Mesenchymal stem cell (in vitro differentiated cells and primary cell): ENCODE measurements at regions not wholly inside any gene's neighbourhood (a gene's known extent, or its start where the extent isn't known, plus 50 kb on each side); places are given as distances from the start of the nearest gene placed in this dataset.

Experiments
- DNase-seq: peaks from one replicate; pipeline ENCODE4 v3.0.0-alpha.2; 2013
- H2AFZ ChIP-seq: one replicate; pipeline ENCODE4 v1.6.1; 2013; ENCODE audit warnings: low read depth, mild to moderate bottlenecking, control low read depth, inconsistent platforms, low read length, moderate library complexity
- H2AK5ac ChIP-seq: 2 replicates; pipeline ENCODE4 v1.6.1; 2013; ENCODE audit warnings: low read length, moderate library complexity, mild to moderate bottlenecking, inconsistent platforms; ENCODE audit not compliant: severe bottlenecking
- H2BK120ac ChIP-seq: one replicate; pipeline ENCODE4 v1.6.1; 2013; ENCODE audit warnings: low read depth, mild to moderate bottlenecking, inconsistent platforms, low read length, moderate library complexity
- H2BK12ac ChIP-seq, 2 experiments: one replicate each; pipeline ENCODE4 v1.6.1; 2013; ENCODE audit warnings: inconsistent platforms in 2 of 2, low read length in 2 of 2, mild to moderate bottlenecking in 2 of 2, moderate library complexity in 2 of 2, control low read depth in 1 of 2
- H2BK15ac ChIP-seq: one replicate; pipeline ENCODE4 v1.6.1; 2013; ENCODE audit warnings: mild to moderate bottlenecking, low read depth, inconsistent platforms; ENCODE audit not compliant: poor library complexity, severe bottlenecking
- H2BK5ac ChIP-seq: 2 replicates; pipeline ENCODE4 v1.6.1; 2013; ENCODE audit warnings: low read depth, mild to moderate bottlenecking, low read length, control low read depth, inconsistent platforms; ENCODE audit not compliant: poor library complexity, severe bottlenecking
- H3K14ac ChIP-seq, 2 experiments: one replicate each; pipeline ENCODE4 v1.6.1; 2013; ENCODE audit warnings: inconsistent platforms in 2 of 2, low read length in 2 of 2, control low read depth in 1 of 2, mild to moderate bottlenecking in 1 of 2, moderate library complexity in 1 of 2
- H3K18ac ChIP-seq, 2 experiments: one replicate each; pipeline ENCODE4 v1.6.1; 2013; ENCODE audit warnings: inconsistent platforms in 2 of 2, low read length in 2 of 2, control low read depth in 1 of 2, low read depth in 1 of 2, mild to moderate bottlenecking in 1 of 2
- H3K23ac ChIP-seq, 2 experiments: one replicate each; pipeline ENCODE4 v1.6.1; 2013; ENCODE audit warnings: inconsistent platforms in 2 of 2, low read length in 2 of 2, mild to moderate bottlenecking in 2 of 2, moderate library complexity in 2 of 2, control low read depth in 1 of 2
- H3K27ac ChIP-seq: 2 replicates; pipeline ENCODE4 v1.5.1; 2013; ENCODE audit warnings: mild to moderate bottlenecking, moderate library complexity, low read length, control low read depth, inconsistent platforms; ENCODE audit not compliant: poor library complexity, severe bottlenecking
- H3K27me3 ChIP-seq, 2 experiments: 2 replicates each; pipeline versions ENCODE4 v1.6.1 to v1.7.0; 2013; ENCODE audit warnings: low read length in 2 of 2, mild to moderate bottlenecking in 2 of 2, moderate library complexity in 2 of 2, control low read depth in 1 of 2, inconsistent platforms in 1 of 2; ENCODE audit not compliant: control insufficient read depth in 1 of 2, insufficient read depth in 1 of 2
- H3K36me3 ChIP-seq, 2 experiments: 2 replicates each; pipeline versions ENCODE4 v1.6.1 to v1.7.0; 2013; ENCODE audit warnings: low read length in 2 of 2, control low read depth in 1 of 2, inconsistent platforms in 1 of 2, low read depth in 1 of 2, mild to moderate bottlenecking in 1 of 2; ENCODE audit not compliant: insufficient read depth in 2 of 2, control insufficient read depth in 1 of 2
- H3K4ac ChIP-seq, 2 experiments: one replicate each; pipeline ENCODE4 v1.6.1; 2013; ENCODE audit warnings: inconsistent platforms in 2 of 2, low read length in 2 of 2, mild to moderate bottlenecking in 2 of 2, moderate library complexity in 2 of 2, control low read depth in 1 of 2, low read depth in 1 of 2
- H3K4me1 ChIP-seq: 2 replicates; pipeline ENCODE4 v1.6.1; 2013; ENCODE audit warnings: low read depth, low read length, control low read depth; ENCODE audit not compliant: control insufficient read depth, insufficient read depth
- H3K4me2 ChIP-seq: 2 replicates; pipeline ENCODE4 v1.6.1; 2013; ENCODE audit warnings: low read length, mild to moderate bottlenecking, inconsistent platforms; ENCODE audit not compliant: poor library complexity, severe bottlenecking
- H3K4me3 ChIP-seq, 2 experiments: 2 replicates each; pipeline versions ENCODE4 v1.5.1 to v1.7.0; 2013; ENCODE audit warnings: low read length in 2 of 2, mild to moderate bottlenecking in 2 of 2, control low read depth in 1 of 2, low read depth in 1 of 2; ENCODE audit not compliant: insufficient read depth in 1 of 2
- H3K79me1 ChIP-seq: replicated peaks from 2 replicates; pipeline ENCODE4 v1.6.1; 2013; ENCODE audit warnings: mild to moderate bottlenecking, control low read depth, low read length, inconsistent platforms; ENCODE audit not compliant: poor library complexity, severe bottlenecking
- H3K9ac ChIP-seq: 2 replicates; pipeline ENCODE4 v1.7.0; 2013; ENCODE audit warnings: mild to moderate bottlenecking, low read length, moderate library complexity
- H3K9me3 ChIP-seq: 2 replicates; pipeline ENCODE4 v1.7.0; 2013; ENCODE audit warnings: mild to moderate bottlenecking, low read length; ENCODE audit not compliant: control insufficient read depth
- H4K8ac ChIP-seq: one replicate; pipeline ENCODE4 v1.6.1; 2013; ENCODE audit warnings: inconsistent platforms, mild to moderate bottlenecking, low read length, moderate library complexity
- H4K91ac ChIP-seq: one replicate; pipeline ENCODE4 v1.6.1; 2013; ENCODE audit warnings: mild to moderate bottlenecking, low read length, inconsistent platforms
- WGBS: methylation state at CpG from one replicate; pipeline ENCODE4 v1.1.7; 2013; ENCODE audit warnings: mixed read lengths; 5-methylcytosine and 5-hydroxymethylcytosine counted together

GRCh38 chr22:49548356-49549202 lies 279.1 kb downstream of the BRD1 start:
- H3K79me1 ChIP-seq, result no peaks in the 10 kb centered on the region
- H2AFZ ChIP-seq, result no peak overlapping the region
- no peak overlapping the region for H3K18ac ChIP-seq
- no peak overlapping the region for H2BK120ac ChIP-seq
- DNase-seq, result no peak
- H3K4ac ChIP-seq, result no peak overlapping the region
- no peak overlapping the region for H2BK5ac ChIP-seq
- no peak overlapping the region for H4K8ac ChIP-seq
- H3K14ac ChIP-seq, result no peak overlapping the region
- H3K4me2 ChIP-seq, result no peak overlapping the region
- H2BK12ac ChIP-seq, result no peak overlapping the region
- peaks cover 3% of the 10 kb centered on the region for H3K9me3 ChIP-seq
- H3K23ac ChIP-seq, result no peak overlapping the region
- no peak overlapping the region for H2AK5ac ChIP-seq
- no peak overlapping the region for H3K27ac ChIP-seq
- H2BK15ac ChIP-seq, result no peak overlapping the region
- no peaks in the 10 kb centered on the region for H3K27me3 ChIP-seq
- no peak overlapping the region for H3K9ac ChIP-seq
- 49% methylated on average over 13 of the region's 17 CpGs for WGBS
- H4K91ac ChIP-seq, result no peak overlapping the region
- H3K36me3 ChIP-seq, result no peaks in the 10 kb centered on the region
- H3K4me1 ChIP-seq, result no peaks in the 10 kb centered on the region
- no peak overlapping the region for H3K4me3 ChIP-seq

GRCh38 chr22:49547751-49548239 lies 279.9 kb downstream of the BRD1 start:
- Histone ChIP-seq H2AFZ (no peak overlapping the region), H3K9ac (no peak overlapping the region), H3K4me2 (no peak overlapping the region), H4K91ac (no peak overlapping the region), H2AK5ac (no peak overlapping the region), H3K4me1 (no peaks in the 10 kb centered on the region), H2BK15ac (no peak overlapping the region), H2BK5ac (no peak overlapping the region), H3K14ac (no peak overlapping the region), H3K4ac (no peak overlapping the region), H2BK12ac (no peak overlapping the region), H3K18ac (no peak overlapping the region), H3K27me3 (no peaks in the 10 kb centered on the region), H3K27ac (no peak overlapping the region), H3K9me3 (peaks cover 3% of the 10 kb centered on the region), H4K8ac (no peak overlapping the region), H3K23ac (no peak overlapping the region), H2BK120ac (no peak overlapping the region), H3K36me3 (no peaks in the 10 kb centered on the region), H3K4me3 (no peak overlapping the region), H3K79me1 (no peaks in the 10 kb centered on the region)
- no peak for DNase-seq
- WGBS, result 89% methylated on average over 16 of the region's 16 CpGs

GRCh38 chr22:49546811-49547585 lies 280.7 kb downstream of the BRD1 start:
- Histone ChIP-seq H4K91ac (no peak overlapping the region), H4K8ac (no peak overlapping the region), H3K27me3 (no peaks in the 10 kb centered on the region), H3K4me3 (no peak overlapping the region), H2AK5ac (no peak overlapping the region), H3K4ac (no peak overlapping the region), H2BK15ac (no peak overlapping the region), H3K14ac (no peak overlapping the region), H2BK120ac (no peak overlapping the region), H3K27ac (no peak overlapping the region), H3K4me1 (no peaks in the 10 kb centered on the region), H2AFZ (no peak overlapping the region), H3K4me2 (no peak overlapping the region), H3K9ac (no peak overlapping the region), H3K23ac (no peak overlapping the region), H3K36me3 (no peaks in the 10 kb centered on the region), H2BK5ac (no peak overlapping the region), H3K79me1 (no peaks in the 10 kb centered on the region), H2BK12ac (no peak overlapping the region), H3K18ac (no peak overlapping the region), H3K9me3 (peaks cover 3% of the 10 kb centered on the region)
- no peak for DNase-seq
- 85% methylated on average over 14 of the region's 16 CpGs for WGBS

- Histone ChIP-seq H2BK120ac (no peak overlapping the region), H3K9ac (no peak overlapping the region), H2AK5ac (no peak overlapping the region), H3K9me3 (no peaks in the 10 kb centered on the region), H3K79me1 (no peaks in the 10 kb centered on the region), H3K4me2 (no peak overlapping the region), H3K4me1 (no peaks in the 10 kb centered on the region), H3K4ac (no peak overlapping the region), H3K27me3 (no peaks in the 10 kb centered on the region), H4K8ac (no peak overlapping the region), H3K36me3 (no peaks in the 10 kb centered on the region), H3K27ac (no peak overlapping the region), H3K4me3 (no peak overlapping the region), H3K14ac (no peak overlapping the region), H3K18ac (no peak overlapping the region), H2BK12ac (no peak overlapping the region), H2BK5ac (no peak overlapping the region), H2AFZ (no peak overlapping the region), H2BK15ac (no peak overlapping the region), H3K23ac (no peak overlapping the region), H4K91ac (no peak overlapping the region)
- no peak for DNase-seq
- 59% methylated on average over 8 of the region's 8 CpGs for WGBS
Observed at GRCh38 chr22:49545606-49546005, 282.1 kb downstream of the BRD1 start.
